Stomach (tissue), 8 donors: ENCODE measurements at regions not wholly inside any gene's neighbourhood (a gene's known extent, or its start where the extent isn't known, plus 50 kb on each side); places are given as distances from the start of the nearest gene placed in this dataset.
"Not testable (repeated sequence)": the region's sequence is repeated elsewhere in the genome, so short reads cannot be mapped to it uniquely, and the experiment has no call there.

Experiments
- DNase-seq, 2 donors: peaks; one replicate each; pipeline versions ENCODE4 v3.0.0 to v3.0.0-alpha.2; 2013 to 2019
- H3K27ac ChIP-seq, 5 donors: fragments of 200-600 bp in 4 of 5; sonication (generic) in 4 of 5; one replicate each; pipeline ENCODE4 v1.5.1; 2013 to 2019; ENCODE audit warnings: mild to moderate bottlenecking in 1 of 5, moderate library complexity in 1 of 5
- H3K27me3 ChIP-seq, 3 donors: fragments of 200-600 bp; sonication (generic); one replicate each; pipeline ENCODE4 v1.5.1; 2017 to 2019; ENCODE audit warnings: mixed run types in 1 of 3
- H3K36me3 ChIP-seq, 4 donors: fragments of 200-600 bp; sonication (generic); 1 replicate in 3 of 4; 2 replicates in 1 of 4; pipeline ENCODE4 v1.5.1; 2016 to 2019
- H3K4me1 ChIP-seq, 4 donors: fragments of 200-600 bp; sonication (generic); one replicate each; pipeline ENCODE4 v1.5.1; 2016 to 2019
- H3K4me3 ChIP-seq, 4 donors: fragments of 200-600 bp; sonication (generic) in 3 of 4; one replicate each; pipeline ENCODE4 v1.5.1; 2016 to 2019; ENCODE audit warnings: mild to moderate bottlenecking in 1 of 4
- H3K9me3 ChIP-seq, 4 donors: fragments of 200-600 bp; sonication (generic); one replicate each; pipeline ENCODE4 v1.5.1; 2016 to 2019
- EP300 ChIP-seq: sonication (generic); formaldehyde crosslinking; IDR thresholded peaks from one replicate; pipeline ENCODE4 v1.6.1; 2017; ENCODE audit warnings: antibody characterized with exemption
- POLR2A ChIP-seq, 4 donors: fragments of 450-650 bp; IDR thresholded peaks; one replicate each; pipeline ENCODE4 v1.6.1; 2016; ENCODE audit warnings: antibody characterized with exemption in 4 of 4, control low read depth in 2 of 4, mild to moderate bottlenecking in 1 of 4, moderate library complexity in 1 of 4
- POLR2AphosphoS5 ChIP-seq, 3 donors: sonication (generic); formaldehyde crosslinking; IDR thresholded peaks; one replicate each; pipeline ENCODE4 v1.6.1; 2016; ENCODE audit warnings: antibody characterized with exemption in 3 of 3
- WGBS, 5 donors: extraction: QIAGEN DNeasy Blood & Tissue Kit in 3 of 5; methylation state at CpG; one replicate each; pipeline versions ENCODE4 v1.1.5 to v1.1.7; 2013 to 2018; 5-methylcytosine and 5-hydroxymethylcytosine counted together
- intact Hi-C: fragments of 100-400 bp; cut with DNase I; formaldehyde crosslinking; loops from one replicate; pipeline ENCODE4 v1.15.1; 2023; ENCODE audit warnings: low total_unique reads
- TF ChIP-seq, protein P1 (sequence below), 7 experiments: fragments of 450-650 bp in 4 of 7; fragments of 200-600 bp in 3 of 7; sonication (generic) in 3 of 7; IDR thresholded peaks; one replicate each; pipeline ENCODE4 v1.5.1; 2016 to 2019; ENCODE audit warnings: antibody characterized with exemption in 7 of 7, control low read depth in 2 of 7, mild to moderate bottlenecking in 1 of 7
- donor health status: healthy with polysubstance abuse.
- donor health status: Bipolar disorder and iron deficiency.
- donor health status: healthy.

- H3K36me3 ChIP-seq, result no peaks in the 10 kb centered on the region
- no peak overlapping the region for H3K4me3 ChIP-seq
- no peak for TF ChIP-seq EP300
- TF ChIP-seq POLR2AphosphoS5 (IDR thresholded peaks at IDR 0.05), result no peak
- TF ChIP-seq, protein P1, sequence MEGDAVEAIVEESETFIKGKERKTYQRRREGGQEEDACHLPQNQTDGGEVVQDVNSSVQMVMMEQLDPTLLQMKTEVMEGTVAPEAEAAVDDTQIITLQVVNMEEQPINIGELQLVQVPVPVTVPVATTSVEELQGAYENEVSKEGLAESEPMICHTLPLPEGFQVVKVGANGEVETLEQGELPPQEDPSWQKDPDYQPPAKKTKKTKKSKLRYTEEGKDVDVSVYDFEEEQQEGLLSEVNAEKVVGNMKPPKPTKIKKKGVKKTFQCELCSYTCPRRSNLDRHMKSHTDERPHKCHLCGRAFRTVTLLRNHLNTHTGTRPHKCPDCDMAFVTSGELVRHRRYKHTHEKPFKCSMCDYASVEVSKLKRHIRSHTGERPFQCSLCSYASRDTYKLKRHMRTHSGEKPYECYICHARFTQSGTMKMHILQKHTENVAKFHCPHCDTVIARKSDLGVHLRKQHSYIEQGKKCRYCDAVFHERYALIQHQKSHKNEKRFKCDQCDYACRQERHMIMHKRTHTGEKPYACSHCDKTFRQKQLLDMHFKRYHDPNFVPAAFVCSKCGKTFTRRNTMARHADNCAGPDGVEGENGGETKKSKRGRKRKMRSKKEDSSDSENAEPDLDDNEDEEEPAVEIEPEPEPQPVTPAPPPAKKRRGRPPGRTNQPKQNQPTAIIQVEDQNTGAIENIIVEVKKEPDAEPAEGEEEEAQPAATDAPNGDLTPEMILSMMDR (IDR thresholded peaks at IDR 0.05), result no peak
- TF ChIP-seq POLR2A (IDR thresholded peaks at IDR 0.05), result no peak
- no peaks in the 10 kb centered on the region for H3K27me3 ChIP-seq
- peaks cover 0 to 3% (median 0%) of the 10 kb centered on the region in 4 donors for H3K9me3 ChIP-seq
- H3K4me1 ChIP-seq, result peaks cover 0 to 15% (median 2%) of the 10 kb centered on the region in 4 donors
- WGBS, 5 donors, result 46 to 64% (median 58%) methylated on average over 5 of the region's 5 CpGs
- no peak overlapping the region for H3K27ac ChIP-seq
- DNase-seq, result no peak
- intact Hi-C loops, result no loop called here
These were observed 81.3 kb upstream of the AGR3 start for GRCh38 chr7:16963044-16963443.

- H3K4me3 ChIP-seq, intact Hi-C loops, DNase-seq, H3K36me3 ChIP-seq, H3K9me3 ChIP-seq, H3K27me3 ChIP-seq, H3K27ac ChIP-seq: not testable (repeated sequence)
- H3K4me1 ChIP-seq, result peaks cover 0 to 18% (median 4%) of the 10 kb centered on the region in 4 donors
- WGBS, 5 donors, result 85 to 96% (median 94%) methylated on average over 8 of the region's 8 CpGs
These were observed 83.9 kb upstream of the AGR3 start for GRCh38 chr7:16965697-16966096.

DNA sequence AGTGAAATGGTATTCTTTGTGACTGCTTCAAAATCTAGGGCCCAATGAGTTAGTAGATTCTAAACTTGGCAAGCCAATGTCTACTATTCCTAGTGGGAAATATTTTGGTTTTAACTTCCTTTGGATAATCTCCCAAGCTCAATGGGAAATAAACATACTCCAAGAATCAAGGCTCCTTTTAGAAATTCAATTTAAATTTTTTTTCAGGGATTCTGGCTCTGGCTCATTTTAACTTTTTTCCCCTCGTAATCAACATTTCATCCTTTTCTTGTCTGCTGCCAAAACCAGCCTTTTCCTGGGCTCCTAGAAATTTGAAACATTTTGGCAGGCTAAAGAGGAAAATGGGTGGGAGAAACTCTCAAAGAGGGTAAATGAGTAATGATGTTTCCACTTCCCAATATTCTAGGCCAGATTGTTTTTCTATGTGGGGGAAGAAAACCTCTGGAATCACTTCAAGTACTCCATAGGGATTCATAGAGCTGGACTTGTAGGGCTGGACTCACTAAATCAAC, 85.6 kb upstream of the AGR3 start:
- DNase-seq, result peak in 1 of 2 donors; percentile 66
- Histone ChIP-seq H3K27ac (peak overlapping the region in 2 of 5 donors; percentile 14 to 44), H3K27me3 (no peaks in the 10 kb centered on the region), H3K4me3 (no peak overlapping the region), H3K36me3 (no peaks in the 10 kb centered on the region), H3K9me3 (no peaks in the 10 kb centered on the region), H3K4me1 (peaks cover 0 to 9% (median 4%) of the 10 kb centered on the region in 4 donors)
- TF ChIP-seq POLR2AphosphoS5 (IDR thresholded peaks at IDR 0.05) (no peak), EP300 (no peak), POLR2A (IDR thresholded peaks at IDR 0.05) (no peak)
- TF ChIP-seq, protein P1 (IDR thresholded peaks at IDR 0.05), result no peak
- intact Hi-C loops, result no loop called here
- 44 to 74% (median 56%) methylated on average over 1 of the region's 1 CpG for WGBS, 5 donors

- Histone ChIP-seq H3K27me3 (no peaks in the 10 kb centered on the region), H3K27ac (no peak overlapping the region), H3K36me3 (no peaks in the 10 kb centered on the region), H3K4me3 (no peak overlapping the region), H3K9me3 (no peaks in the 10 kb centered on the region), H3K4me1 (peaks cover 0 to 9% (median 4%) of the 10 kb centered on the region in 4 donors)
- intact Hi-C loops, result no loop called here
- 88 to 93% (median 90%) methylated on average over 9 of the region's 9 CpGs for WGBS, 5 donors
- no peak for DNase-seq
- TF ChIP-seq POLR2AphosphoS5 (IDR thresholded peaks at IDR 0.05) (no peak), POLR2A (IDR thresholded peaks at IDR 0.05) (no peak), EP300 (no peak)
- TF ChIP-seq, protein P1 (IDR thresholded peaks at IDR 0.05), result no peak
These were observed 89.1 kb upstream of the AGR3 start for GRCh38 chr7:16970732-16971482.

- Histone ChIP-seq H3K9me3 (no peaks in the 10 kb centered on the region), H3K27ac (no peak overlapping the region), H3K4me1 (peaks cover 0 to 21% (median 7%) of the 10 kb centered on the region in 4 donors), H3K27me3 (no peaks in the 10 kb centered on the region), H3K36me3 (no peaks in the 10 kb centered on the region), H3K4me3 (no peak overlapping the region)
- WGBS, 5 donors, result 21 to 50% (median 44%) methylated on average over 1 of the region's 1 CpG
- no peak for DNase-seq
- no peak for TF ChIP-seq EP300
- TF ChIP-seq, protein P1 (IDR thresholded peaks at IDR 0.05), result no peak
- intact Hi-C loops, result no loop called here
These were observed 93.9 kb upstream of the AGR3 start for GRCh38 chr7:16975712-16976111.
